Epithelial cell of proximal tubule (primary cell): ENCODE measurements at regions not wholly inside any gene's neighbourhood (a gene's known extent, or its start where the extent isn't known, plus 50 kb on each side); places are given as distances from the start of the nearest gene placed in this dataset.

Experiments used
- DNase-seq: peaks from one replicate; pipeline ENCODE4 v3.0.0-alpha.2; 2011; ENCODE audit warnings: low read depth
- H3K4me3 ChIP-seq: 2 replicates; pipeline ENCODE4 v1.5.1; 2011; ENCODE audit warnings: low read depth, mild to moderate bottlenecking, low read length
- CTCF ChIP-seq: conservative IDR thresholded peaks from 2 replicates; pipeline ENCODE4 v1.5.1; 2012; ENCODE audit warnings: low read depth, mild to moderate bottlenecking, low read length

GRCh38 chr13:99058527-99059495, 80.9 kb upstream of the DOCK9 start:
- DNase-seq: no peak
- TF ChIP-seq CTCF: no peak
- no peak overlapping the region for H3K4me3 ChIP-seq

GRCh38 chr13:99059498-99060075, 81.7 kb upstream of the DOCK9 start:
- no peak overlapping the region for H3K4me3 ChIP-seq
- TF ChIP-seq CTCF: no peak
- no peak for DNase-seq

- no peak overlapping the region for H3K4me3 ChIP-seq
These were observed 83.5 kb upstream of the DOCK9 start for GRCh38 chr13:99061411-99061810.

GRCh38 chr13:99062593-99062992, 84.7 kb upstream of the DOCK9 start:
- no peak for DNase-seq
- TF ChIP-seq CTCF: no peak
- H3K4me3 ChIP-seq: no peak overlapping the region

More at GRCh38 chr13:99061411-99061810, 83.5 kb upstream of the DOCK9 start:
- TF ChIP-seq CTCF: no peak
- no peak for DNase-seq

GRCh38 chr13:99063178-99063577, 85.3 kb upstream of the DOCK9 start:
- no peak for DNase-seq
- H3K4me3 ChIP-seq: no peak overlapping the region
- no peak for TF ChIP-seq CTCF

- no peak overlapping the region for H3K4me3 ChIP-seq
- DNase-seq: no peak
- no peak for TF ChIP-seq CTCF
These were observed 86.1 kb upstream of the DOCK9 start for GRCh38 chr13:99063952-99064351.
